H9 (cell line): ENCODE measurements at regions not wholly inside any gene's neighbourhood (a gene's known extent, or its start where the extent isn't known, plus 50 kb on each side); places are given as distances from the start of the nearest gene placed in this dataset.

ENCODE experiments used
- DNase-seq: peaks from one replicate; pipeline ENCODE4 v3.0.0-alpha.2; 2017
- H2AFZ ChIP-seq: one replicate; pipeline ENCODE4 v1.6.1; 2013; ENCODE audit warnings: mild to moderate bottlenecking, low read length, control low read depth, moderate library complexity
- H2AK5ac ChIP-seq: 2 replicates; pipeline ENCODE4 v1.6.1; 2013; ENCODE audit warnings: low read length, control low read depth, mixed read lengths; ENCODE audit not compliant: insufficient read length
- H2BK120ac ChIP-seq: one replicate; pipeline ENCODE4 v1.6.1; 2013; ENCODE audit warnings: low read depth, mild to moderate bottlenecking, low read length, control low read depth, inconsistent platforms; ENCODE audit not compliant: poor library complexity, severe bottlenecking
- H2BK12ac ChIP-seq: 2 replicates; pipeline ENCODE4 v1.6.1; 2013; ENCODE audit warnings: low read length, control low read depth, mixed read lengths, low read depth; ENCODE audit not compliant: insufficient read length
- H2BK15ac ChIP-seq: 2 replicates; pipeline ENCODE4 v1.6.1; 2013; ENCODE audit warnings: low read depth, low read length, control low read depth
- H2BK20ac ChIP-seq: one replicate; pipeline ENCODE4 v1.6.1; 2013; ENCODE audit warnings: low read depth, mild to moderate bottlenecking, low read length, control low read depth, inconsistent platforms; ENCODE audit not compliant: poor library complexity, severe bottlenecking
- H2BK5ac ChIP-seq: 2 replicates; pipeline ENCODE4 v1.6.1; 2013; ENCODE audit warnings: low read length, control low read depth, mixed read lengths; ENCODE audit not compliant: insufficient read length
- H3K14ac ChIP-seq: 2 replicates; pipeline ENCODE4 v1.6.1; 2013; ENCODE audit warnings: low read length, control low read depth; ENCODE audit not compliant: insufficient read depth
- H3K18ac ChIP-seq: 2 replicates; pipeline ENCODE4 v1.6.1; 2013; ENCODE audit warnings: low read depth, mild to moderate bottlenecking, mixed read lengths, low read length, control low read depth; ENCODE audit not compliant: insufficient read length
- H3K23ac ChIP-seq: 2 replicates; pipeline ENCODE4 v1.6.1; 2013; ENCODE audit warnings: low read length, control low read depth, mixed read lengths, low read depth; ENCODE audit not compliant: insufficient read length
- H3K23me2 ChIP-seq: 2 replicates; pipeline ENCODE4 v1.6.1; 2013; ENCODE audit warnings: low read depth, mild to moderate bottlenecking, mixed read lengths, low read length, control low read depth; ENCODE audit not compliant: insufficient read length, poor library complexity, severe bottlenecking
- H3K27ac ChIP-seq: 2 replicates; pipeline ENCODE4 v1.5.1; 2013; ENCODE audit warnings: low read length, control low read depth, mixed read lengths, low read depth; ENCODE audit not compliant: insufficient read length
- H3K27me3 ChIP-seq: 2 replicates; pipeline ENCODE4 v1.6.1; 2013; ENCODE audit warnings: low read length, control low read depth, inconsistent platforms; ENCODE audit not compliant: insufficient read depth
- H3K4ac ChIP-seq: 2 replicates; pipeline ENCODE4 v1.6.1; 2013; ENCODE audit warnings: low read depth, mild to moderate bottlenecking, control low read depth, inconsistent platforms, low read length, moderate library complexity
- H3K4me1 ChIP-seq: 2 replicates; pipeline ENCODE4 v1.6.1; 2013; ENCODE audit warnings: low read length, control low read depth, inconsistent platforms; ENCODE audit not compliant: insufficient read depth
- H3K4me2 ChIP-seq: 2 replicates; pipeline ENCODE4 v1.6.1; 2013; ENCODE audit warnings: low read length, control low read depth, mixed read lengths; ENCODE audit not compliant: insufficient read length, insufficient read depth
- H3K56ac ChIP-seq: 2 replicates; pipeline ENCODE4 v1.6.1; 2013; ENCODE audit warnings: low read depth, mild to moderate bottlenecking, mixed read lengths, low read length, control low read depth; ENCODE audit not compliant: insufficient read length
- H3K79me1 ChIP-seq: 2 replicates; pipeline ENCODE4 v1.6.1; 2013; ENCODE audit warnings: low read depth, mild to moderate bottlenecking, moderate library complexity, low read length, control low read depth, inconsistent platforms; ENCODE audit not compliant: insufficient read depth, poor library complexity, severe bottlenecking
- H3K79me2 ChIP-seq: 2 replicates; pipeline ENCODE4 v1.6.1; 2013; ENCODE audit warnings: low read length, control low read depth, inconsistent platforms; ENCODE audit not compliant: insufficient read depth
- H3K9ac ChIP-seq: 2 replicates; pipeline ENCODE4 v1.6.1; 2013; ENCODE audit warnings: low read length, control low read depth, mixed read lengths; ENCODE audit not compliant: insufficient read length; ENCODE audit errors: extremely low read depth
- H3K9me3 ChIP-seq: one replicate; pipeline ENCODE4 v1.6.1; 2013; ENCODE audit warnings: low read depth, low read length, inconsistent platforms; ENCODE audit not compliant: control insufficient read depth
- H3T11ph ChIP-seq: one replicate; pipeline ENCODE4 v1.6.1; 2013; ENCODE audit warnings: mild to moderate bottlenecking, low read length, control low read depth, inconsistent platforms
- H4K20me1 ChIP-seq: one replicate; pipeline ENCODE4 v1.6.1; 2013; ENCODE audit not compliant: control insufficient read depth, insufficient read length, insufficient read depth
- H4K5ac ChIP-seq: 2 replicates; pipeline ENCODE4 v1.6.1; 2013; ENCODE audit warnings: low read depth, mild to moderate bottlenecking, mixed read lengths, low read length, control low read depth; ENCODE audit not compliant: insufficient read length
- H4K8ac ChIP-seq: replicated peaks from 2 replicates; pipeline ENCODE4 v1.6.1; 2013; ENCODE audit warnings: low read length, control low read depth, mixed read lengths, low read depth; ENCODE audit not compliant: insufficient read length
- H4K91ac ChIP-seq: 2 replicates; pipeline ENCODE4 v1.6.1; 2013; ENCODE audit warnings: low read depth, mild to moderate bottlenecking, moderate library complexity, mixed read lengths, low read length, control low read depth; ENCODE audit not compliant: insufficient read length
- H3K27ac Mint-ChIP-seq, 3 experiments: 2 replicates in 2 of 3; 3 replicates in 1 of 3; pipeline ENCODE4 v1.8.0; 2020 to 2021; ENCODE audit warnings: mixed read lengths in 3 of 3, mild to moderate bottlenecking in 1 of 3, moderate library complexity in 1 of 3
- H3K27me3 Mint-ChIP-seq: 2 replicates; pipeline ENCODE4 v1.8.0; 2021; ENCODE audit warnings: low read depth, mild to moderate bottlenecking, moderate library complexity, mixed read lengths
- H3K36me3 Mint-ChIP-seq, 3 experiments: 2 replicates in 2 of 3; 3 replicates in 1 of 3; pipeline ENCODE4 v1.8.0; 2020 to 2021; ENCODE audit warnings: low read depth in 3 of 3, mixed read lengths in 3 of 3; ENCODE audit not compliant: insufficient read depth in 1 of 3
- H3K4me1 Mint-ChIP-seq, 2 experiments: 2 replicates each; pipeline ENCODE4 v1.8.0; 2020; ENCODE audit warnings: mixed read lengths in 2 of 2
- H3K4me3 Mint-ChIP-seq, 2 experiments: 2 replicates in 1 of 2; 3 replicates in 1 of 2; pipeline ENCODE4 v1.8.0; 2020 to 2021; ENCODE audit warnings: mild to moderate bottlenecking in 2 of 2, mixed read lengths in 2 of 2, moderate library complexity in 1 of 2
- H3K9me3 Mint-ChIP-seq, 2 experiments: 2 replicates in 1 of 2; 3 replicates in 1 of 2; pipeline ENCODE4 v1.8.0; 2020; ENCODE audit warnings: mild to moderate bottlenecking in 2 of 2, mixed read lengths in 2 of 2, moderate library complexity in 1 of 2
- CTCF ChIP-seq: fragments of 200-600 bp; sonication (generic); conservative IDR thresholded peaks from 3 replicates; pipeline ENCODE4 v1.8.0; 2021; ENCODE audit warnings: antibody characterized with exemption, mild to moderate bottlenecking
- WGBS: extraction: QIAGEN DNeasy Blood & Tissue Kit; methylation state at CpG from one replicate; pipeline ENCODE4 v1.1.7; 2013; ENCODE audit warnings: missing lambda C conversion rate, low lambda C conversion rate, mixed read lengths; ENCODE audit not compliant: insufficient read length; ENCODE audit errors: extremely low coverage; 5-methylcytosine and 5-hydroxymethylcytosine counted together

GRCh38 chr7:156107957-156108356 lies 295.7 kb upstream of the SHH start:
- Histone ChIP-seq H3K79me2 (no peaks in the 10 kb centered on the region; the same call in 1 of the 2 replicates), H4K8ac (no peak overlapping the region), H3T11ph (no peak overlapping the region), H3K23ac (no peak overlapping the region), H3K9ac (no peak overlapping the region), H3K4me2 (no peak overlapping the region), H3K56ac (no peak overlapping the region), H3K4me1 (no peaks in the 10 kb centered on the region), H2BK20ac (no peak overlapping the region), H3K27ac (no peak overlapping the region), H3K27me3 (no peaks in the 10 kb centered on the region), H3K23me2 (no peaks in the 10 kb centered on the region), H3K79me1 (no peaks in the 10 kb centered on the region), H4K91ac (no peak overlapping the region), H3K4ac (no peak overlapping the region), H3K9me3 (no peaks in the 10 kb centered on the region), H4K5ac (no peak overlapping the region), H3K14ac (no peak overlapping the region), H4K20me1 (no peaks in the 10 kb centered on the region), H2AK5ac (no peak overlapping the region), H2AFZ (no peak overlapping the region), H3K18ac (no peak overlapping the region), H2BK15ac (no peak overlapping the region), H2BK5ac (no peak overlapping the region), H2BK120ac (no peak overlapping the region), H2BK12ac (no peak overlapping the region)
- no peak for TF ChIP-seq CTCF
- H3K9me3 Mint-ChIP-seq: no peaks in the 10 kb centered on the region; a peak in 1 of 5 replicates
- DNase-seq: no peak
- peaks cover 3 to 9% of the 10 kb centered on the region in 2 experiments; a peak in 2 of 4 replicates for H3K4me1 Mint-ChIP-seq
- no CpG with 5 or more reads among the region's 17 CpGs for WGBS
- H3K36me3 Mint-ChIP-seq: no peaks in the 10 kb centered on the region; a peak in 1 of 7 replicates
- H3K27me3 Mint-ChIP-seq: peaks cover 5% of the 10 kb centered on the region
- H3K4me3 Mint-ChIP-seq: no peak overlapping the region
- no peak overlapping the region for H3K27ac Mint-ChIP-seq
